ENCODE measurements at regions not wholly inside any gene's neighbourhood (a gene's known extent, or its start where the extent isn't known, plus 50 kb on each side); places are given as distances from the start of the nearest gene placed in this dataset.

DNA sequence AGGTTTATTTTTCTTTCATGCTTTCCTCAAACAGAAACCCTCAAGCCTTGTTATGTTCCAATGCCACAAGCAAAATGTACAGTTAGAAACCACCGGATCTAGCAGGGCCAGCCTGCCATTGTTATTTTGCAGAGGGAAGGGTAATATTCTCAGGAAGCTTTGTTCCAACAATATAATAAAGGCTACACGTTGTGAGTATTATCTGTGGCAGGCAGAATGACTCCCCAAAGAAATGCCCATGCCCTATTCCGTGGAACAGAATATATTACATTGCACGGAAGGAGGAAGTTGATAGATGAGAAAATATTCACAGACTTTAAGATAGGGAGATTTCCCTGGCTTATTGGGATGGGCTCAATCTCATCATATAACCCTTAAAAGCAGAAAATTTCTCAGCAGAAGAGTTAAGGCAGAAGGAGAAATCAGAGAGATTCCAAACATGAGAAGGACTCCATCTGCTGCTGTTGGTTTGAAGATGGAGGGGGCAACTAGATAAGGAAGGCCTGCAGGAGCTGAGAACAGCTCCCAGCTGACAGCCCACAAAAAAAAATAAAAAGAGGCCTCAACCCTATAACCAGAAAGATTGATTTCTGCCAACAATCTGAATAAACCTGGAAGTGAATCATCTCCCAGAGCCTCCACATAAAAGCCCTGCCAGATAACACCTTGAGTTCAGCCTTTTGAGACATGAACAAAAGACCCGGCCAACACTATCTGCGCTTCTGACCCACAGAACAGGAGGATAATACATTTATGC, 466.6 kb downstream of the LPIN1 start:
- H3K4me1 ChIP-seq (ENCODE audit: insufficient read depth, low read length), result peaks cover 12% of the 10 kb centered on the region
- no peaks in the 10 kb centered on the region for H3K27me3 ChIP-seq (ENCODE audit: insufficient read depth, low read length)
- H3K36me3 ChIP-seq (ENCODE audit: insufficient read depth, low read length), result no peaks in the 10 kb centered on the region
- H2AFZ ChIP-seq (ENCODE audit: low read depth, low read length), result no peak overlapping the region
- H3K9me3 ChIP-seq (ENCODE audit: low read length), result no peaks in the 10 kb centered on the region
- no peak overlapping the region for H3K4me3 ChIP-seq (ENCODE audit: low read length)

DNA sequence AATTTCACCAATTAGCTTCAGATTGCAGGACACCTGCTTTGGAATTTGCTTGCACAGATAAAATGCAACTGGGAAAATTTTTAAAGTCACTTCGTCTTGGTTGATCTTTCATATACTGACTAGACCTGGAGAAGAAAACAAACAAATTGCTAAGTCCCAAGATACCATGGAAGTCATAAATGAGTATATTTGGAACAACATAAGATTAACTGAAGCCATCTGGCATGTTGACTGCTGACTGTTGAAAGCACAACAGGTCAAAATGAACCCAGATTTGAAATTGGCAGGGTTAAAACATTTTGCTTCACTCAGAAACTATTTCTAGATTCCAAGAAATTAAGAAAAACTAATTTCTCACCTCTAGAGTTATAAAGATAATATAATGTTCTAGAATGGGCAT, 470.7 kb downstream of the LPIN1 start:
- no peak overlapping the region for H2AFZ ChIP-seq (ENCODE audit: low read depth, low read length)
- H3K4me3 ChIP-seq (ENCODE audit: low read length), result no peak overlapping the region
- H3K36me3 ChIP-seq (ENCODE audit: insufficient read depth, low read length), result no peaks in the 10 kb centered on the region
- H3K4me1 ChIP-seq (ENCODE audit: insufficient read depth, low read length), result peaks cover 12% of the 10 kb centered on the region
- no peaks in the 10 kb centered on the region for H3K9me3 ChIP-seq (ENCODE audit: low read length)
- H3K27me3 ChIP-seq (ENCODE audit: insufficient read depth, low read length), result no peaks in the 10 kb centered on the region

DNA sequence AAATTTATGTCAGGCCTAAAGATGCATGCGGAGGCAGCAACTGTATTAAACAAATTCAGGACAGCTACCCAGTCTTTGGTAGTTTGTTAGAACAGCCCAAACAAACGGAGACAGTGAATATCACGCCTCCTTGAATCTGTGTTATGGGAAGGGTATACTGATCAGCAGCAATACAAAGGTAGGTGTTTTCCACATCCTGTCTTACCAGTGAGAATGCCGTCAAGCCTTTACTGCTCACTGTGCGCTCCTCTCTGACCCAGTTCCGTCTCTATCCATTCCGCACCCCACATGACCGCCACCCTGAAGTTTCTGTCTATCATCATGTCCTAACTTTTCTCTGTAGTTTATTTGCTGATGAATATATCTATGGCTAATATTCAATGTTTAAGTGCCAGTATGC, 473.3 kb downstream of the LPIN1 start:
- Histone ChIP-seq H3K36me3 (ENCODE audit: insufficient read depth, low read length) (no peaks in the 10 kb centered on the region), H2AFZ (ENCODE audit: low read depth, low read length) (no peak overlapping the region), H3K9me3 (ENCODE audit: low read length) (peaks cover 6% of the 10 kb centered on the region), H3K4me1 (ENCODE audit: insufficient read depth, low read length) (no peaks in the 10 kb centered on the region), H3K4me3 (ENCODE audit: low read length) (no peak overlapping the region), H3K27me3 (ENCODE audit: insufficient read depth, low read length) (no peaks in the 10 kb centered on the region)

DNA sequence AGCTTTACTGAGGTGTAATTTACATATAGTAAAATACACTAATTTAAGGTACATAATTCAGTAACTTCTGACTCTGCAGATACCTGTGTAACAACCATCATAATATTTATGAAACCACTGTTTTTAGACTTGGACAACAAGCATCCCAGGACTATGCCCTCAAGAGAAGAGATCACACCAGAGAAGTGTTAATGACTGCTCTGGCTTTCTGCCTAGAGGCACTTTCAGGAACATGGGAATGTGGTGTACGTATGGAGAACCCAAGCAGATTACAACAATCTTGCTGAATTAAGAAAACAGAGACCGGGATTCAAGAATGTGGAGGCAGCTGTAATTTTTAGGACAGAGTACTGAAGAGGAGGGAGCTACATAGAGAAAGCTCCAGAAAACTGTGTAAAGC, 475.2 kb downstream of the LPIN1 start:
- H3K9me3 ChIP-seq (ENCODE audit: low read length), result peaks cover 6% of the 10 kb centered on the region
- no peaks in the 10 kb centered on the region for H3K27me3 ChIP-seq (ENCODE audit: insufficient read depth, low read length)
- H3K36me3 ChIP-seq (ENCODE audit: insufficient read depth, low read length), result no peaks in the 10 kb centered on the region
- no peaks in the 10 kb centered on the region for H3K4me1 ChIP-seq (ENCODE audit: insufficient read depth, low read length)
- no peak overlapping the region for H3K4me3 ChIP-seq (ENCODE audit: low read length)
- no peak overlapping the region for H2AFZ ChIP-seq (ENCODE audit: low read depth, low read length)

DNA sequence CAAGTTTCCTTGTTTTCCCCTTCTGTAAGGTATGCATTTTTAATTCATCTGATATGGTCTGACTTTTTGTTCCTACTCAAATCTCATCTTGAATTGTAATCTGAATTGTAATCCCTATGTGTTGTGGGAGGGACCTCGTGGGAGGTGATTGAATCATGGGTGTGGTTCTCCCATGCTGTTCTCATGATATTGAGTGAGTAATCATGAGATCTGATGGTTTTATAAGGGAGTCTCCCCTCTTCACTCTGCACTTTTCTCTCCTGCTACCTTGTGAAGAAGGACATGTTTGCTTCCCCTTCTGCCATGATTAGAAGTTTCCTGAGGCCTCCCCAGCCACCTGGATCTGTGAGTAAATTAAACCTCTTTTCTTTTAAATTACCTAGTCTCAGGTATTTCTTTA, 476.1 kb downstream of the LPIN1 start:
- Histone ChIP-seq H3K4me1 (ENCODE audit: insufficient read depth, low read length) (no peaks in the 10 kb centered on the region), H3K27me3 (ENCODE audit: insufficient read depth, low read length) (no peaks in the 10 kb centered on the region), H3K9me3 (ENCODE audit: low read length) (peaks cover 6% of the 10 kb centered on the region), H2AFZ (ENCODE audit: low read depth, low read length) (no peak overlapping the region), H3K36me3 (ENCODE audit: insufficient read depth, low read length) (no peaks in the 10 kb centered on the region), H3K4me3 (ENCODE audit: low read length) (no peak overlapping the region)

DNA sequence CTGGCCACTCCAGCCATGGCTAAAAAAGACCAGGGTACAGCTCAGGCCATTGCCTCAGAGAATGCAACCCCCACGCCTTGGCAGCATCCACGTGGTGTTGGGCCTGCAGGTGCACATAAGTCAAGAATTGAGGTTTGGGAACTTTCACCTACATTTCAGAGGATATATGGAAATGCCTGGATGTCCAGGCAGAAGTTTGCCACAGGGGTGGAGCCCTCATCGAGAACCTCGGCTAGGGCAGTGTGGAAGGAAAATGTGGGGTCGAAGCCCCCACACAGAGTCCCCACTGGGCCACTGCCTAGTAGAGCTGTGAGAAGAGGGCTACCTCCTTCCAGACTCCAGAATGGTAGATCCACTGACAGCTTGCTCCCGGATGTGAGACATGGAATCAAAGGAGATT, 477.3 kb downstream of the LPIN1 start:
- no peak overlapping the region for H2AFZ ChIP-seq (ENCODE audit: low read depth, low read length)
- no peaks in the 10 kb centered on the region for H3K27me3 ChIP-seq (ENCODE audit: insufficient read depth, low read length)
- H3K4me1 ChIP-seq (ENCODE audit: insufficient read depth, low read length), result no peaks in the 10 kb centered on the region
- H3K4me3 ChIP-seq (ENCODE audit: low read length), result no peak overlapping the region
- peaks cover 6% of the 10 kb centered on the region for H3K9me3 ChIP-seq (ENCODE audit: low read length)
- no peaks in the 10 kb centered on the region for H3K36me3 ChIP-seq (ENCODE audit: insufficient read depth, low read length)

DNA sequence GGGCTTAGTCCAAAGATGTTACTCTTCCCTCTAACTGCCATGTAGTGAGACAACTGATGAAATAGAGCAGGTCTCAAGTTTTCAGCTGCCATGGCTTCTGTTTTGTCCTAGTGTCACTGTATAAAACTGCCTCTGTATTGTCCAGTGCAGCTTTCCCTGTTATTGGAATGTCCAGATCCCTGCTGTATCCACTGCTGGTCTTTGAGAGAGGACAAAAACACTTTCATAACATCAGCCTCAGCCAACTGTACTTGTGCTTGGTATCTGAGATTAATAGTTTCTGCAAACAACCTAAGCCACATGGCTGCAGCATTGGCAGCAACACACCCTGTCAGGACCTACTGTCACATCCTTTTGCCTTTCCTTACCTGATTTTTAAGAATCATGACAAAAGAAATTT, 480.2 kb downstream of the LPIN1 start:
- no peaks in the 10 kb centered on the region for H3K4me1 ChIP-seq (ENCODE audit: insufficient read depth, low read length)
- no peak overlapping the region for H2AFZ ChIP-seq (ENCODE audit: low read depth, low read length)
- H3K4me3 ChIP-seq (ENCODE audit: low read length), result no peak overlapping the region
- peaks cover 6% of the 10 kb centered on the region for H3K9me3 ChIP-seq (ENCODE audit: low read length)
- no peaks in the 10 kb centered on the region for H3K36me3 ChIP-seq (ENCODE audit: insufficient read depth, low read length)
- no peaks in the 10 kb centered on the region for H3K27me3 ChIP-seq (ENCODE audit: insufficient read depth, low read length)

DNA sequence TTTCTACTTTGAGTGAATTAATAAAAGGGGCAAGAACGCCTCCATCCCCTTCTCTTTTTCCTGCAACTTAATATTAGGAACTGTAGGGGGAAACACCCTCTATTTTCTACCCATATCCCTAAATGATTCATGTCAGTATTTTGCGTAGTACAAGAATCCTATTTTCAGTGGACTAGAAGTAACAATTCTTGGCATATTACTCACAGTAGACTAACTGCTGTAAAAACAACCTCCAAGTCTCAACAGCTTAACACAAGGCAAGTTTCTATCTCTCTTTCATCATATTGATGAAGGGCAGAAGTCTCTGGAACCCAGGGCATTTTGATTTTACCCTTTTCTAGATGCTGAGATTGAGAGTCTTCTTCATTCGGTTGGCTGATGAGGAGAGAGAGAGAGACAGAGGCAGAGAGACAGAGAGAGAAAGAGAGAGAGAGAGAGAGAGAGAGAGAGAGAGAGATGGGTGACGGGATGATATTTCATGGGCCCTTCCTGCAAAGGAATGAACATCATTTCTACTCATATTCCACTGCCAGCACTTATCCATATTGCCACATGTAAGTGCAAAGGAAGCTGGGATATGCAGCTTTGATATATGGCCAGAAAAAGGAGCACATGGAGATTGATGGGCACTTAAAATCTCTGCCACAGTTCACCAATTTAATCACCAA, 481.6 kb downstream of the LPIN1 start:
- Histone ChIP-seq H3K27me3 (ENCODE audit: insufficient read depth, low read length) (no peaks in the 10 kb centered on the region), H2AFZ (ENCODE audit: low read depth, low read length) (no peak overlapping the region), H3K36me3 (ENCODE audit: insufficient read depth, low read length) (no peaks in the 10 kb centered on the region), H3K4me3 (ENCODE audit: low read length) (no peak overlapping the region), H3K4me1 (ENCODE audit: insufficient read depth, low read length) (no peaks in the 10 kb centered on the region), H3K9me3 (ENCODE audit: low read length) (peaks cover 4% of the 10 kb centered on the region)

DNA sequence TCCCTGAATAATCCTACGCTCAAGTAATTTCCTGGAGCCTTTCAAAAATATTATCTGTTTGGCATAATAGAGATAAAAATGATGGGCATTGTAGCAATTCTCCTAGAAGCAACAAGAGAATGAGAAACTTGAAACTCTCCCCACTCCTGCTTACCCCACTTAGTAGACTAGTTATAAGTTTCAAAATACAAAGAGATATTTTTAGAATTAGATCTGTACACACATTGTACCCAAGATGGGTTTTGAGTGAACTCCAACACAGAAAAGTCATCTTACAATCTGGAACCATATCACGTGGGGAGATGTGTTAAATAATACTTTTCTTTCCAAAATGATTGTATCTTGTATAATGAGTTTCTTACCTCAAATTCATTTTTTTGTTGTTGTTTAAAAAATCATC, 484.9 kb downstream of the LPIN1 start:
- H3K9me3 ChIP-seq (ENCODE audit: low read length), result no peaks in the 10 kb centered on the region
- no peak overlapping the region for H3K4me3 ChIP-seq (ENCODE audit: low read length)
- no peaks in the 10 kb centered on the region for H3K27me3 ChIP-seq (ENCODE audit: insufficient read depth, low read length)
- no peaks in the 10 kb centered on the region for H3K36me3 ChIP-seq (ENCODE audit: insufficient read depth, low read length)
- no peaks in the 10 kb centered on the region for H3K4me1 ChIP-seq (ENCODE audit: insufficient read depth, low read length)
- H2AFZ ChIP-seq (ENCODE audit: low read depth, low read length), result no peak overlapping the region

DNA sequence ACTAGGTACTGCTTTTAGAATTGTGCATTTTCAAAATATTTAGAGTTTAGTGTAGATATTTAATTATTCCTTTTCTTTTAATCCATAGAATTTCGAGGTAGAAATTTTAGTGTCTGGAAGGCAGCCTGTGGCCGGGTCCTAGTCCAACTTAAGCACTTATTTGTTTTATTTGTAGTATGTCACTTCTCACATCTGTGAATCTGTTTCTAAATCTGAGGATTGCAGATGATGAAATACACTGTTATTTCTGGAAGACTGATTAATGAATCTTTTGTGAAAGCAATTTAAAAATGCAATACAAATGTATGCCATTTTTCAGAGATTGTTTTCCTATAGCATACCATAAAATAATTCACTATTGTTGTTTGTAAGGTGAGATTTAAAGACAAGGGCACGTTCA, 483.9 kb upstream of the TRIB2 start:
- Histone ChIP-seq H3K4me3 (ENCODE audit: low read length) (no peak overlapping the region), H3K4me1 (ENCODE audit: insufficient read depth, low read length) (no peaks in the 10 kb centered on the region), H3K9me3 (ENCODE audit: low read length) (no peaks in the 10 kb centered on the region), H3K36me3 (ENCODE audit: insufficient read depth, low read length) (no peaks in the 10 kb centered on the region), H3K27me3 (ENCODE audit: insufficient read depth, low read length) (no peaks in the 10 kb centered on the region), H2AFZ (ENCODE audit: low read depth, low read length) (no peak overlapping the region)

DNA sequence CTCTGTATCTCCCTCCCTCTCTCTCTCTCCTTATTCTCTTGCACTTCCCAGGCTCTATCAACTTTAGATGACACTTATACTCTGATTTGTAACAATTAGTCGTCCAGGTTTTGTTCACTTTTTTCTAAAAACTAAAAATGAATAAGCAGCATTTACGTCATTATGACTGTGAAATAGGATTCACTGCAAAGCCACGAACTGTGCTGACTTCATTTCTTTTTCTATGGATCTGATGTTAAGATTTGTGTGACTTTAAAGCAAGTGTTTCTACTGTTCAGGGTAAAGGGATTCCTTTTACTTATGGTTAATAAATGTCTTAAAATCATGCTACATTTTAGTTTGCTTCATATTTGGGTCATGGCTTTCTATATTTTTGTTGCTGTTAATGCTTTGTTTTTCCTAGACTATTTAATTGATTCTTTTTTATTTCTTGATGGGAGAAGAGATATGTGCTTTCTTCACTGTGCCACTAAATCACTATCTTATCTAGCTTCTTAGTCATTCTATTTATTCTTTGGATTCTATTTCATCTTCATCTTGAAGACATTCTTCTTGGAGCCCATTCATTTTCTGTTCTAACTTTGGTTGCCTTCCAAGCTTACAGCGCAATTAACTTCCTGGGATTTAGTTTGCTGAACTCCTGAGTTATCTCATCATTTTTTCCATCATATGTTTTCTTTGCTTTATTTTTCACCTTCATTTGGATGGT, 480.4 kb upstream of the TRIB2 start:
- Histone ChIP-seq H2AFZ (ENCODE audit: low read depth, low read length) (no peak overlapping the region), H3K9me3 (ENCODE audit: low read length) (no peaks in the 10 kb centered on the region), H3K4me3 (ENCODE audit: low read length) (no peak overlapping the region), H3K36me3 (ENCODE audit: insufficient read depth, low read length) (no peaks in the 10 kb centered on the region), H3K27me3 (ENCODE audit: insufficient read depth, low read length) (no peaks in the 10 kb centered on the region), H3K4me1 (ENCODE audit: insufficient read depth, low read length) (no peaks in the 10 kb centered on the region)

DNA sequence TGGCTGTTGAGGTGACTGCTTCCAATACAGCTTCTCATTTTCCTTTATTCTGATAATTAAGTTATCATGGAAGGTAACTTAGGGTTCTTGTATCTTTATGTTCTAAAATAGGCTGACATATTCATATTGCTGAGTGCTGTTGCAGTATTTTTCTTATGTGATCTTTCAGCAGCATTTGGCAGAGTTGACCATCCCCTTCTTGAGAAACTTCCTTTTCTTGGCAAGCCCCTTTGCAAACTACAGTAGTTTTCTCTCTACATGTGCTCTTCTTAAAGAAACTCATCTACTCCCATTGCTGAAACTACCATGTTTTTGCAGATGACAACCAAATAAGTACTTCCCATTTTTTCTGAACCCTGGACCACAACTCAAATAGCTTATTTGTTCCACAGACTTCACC, 476.5 kb upstream of the TRIB2 start:
- Histone ChIP-seq H3K36me3 (ENCODE audit: insufficient read depth, low read length) (no peaks in the 10 kb centered on the region), H3K27me3 (ENCODE audit: insufficient read depth, low read length) (no peaks in the 10 kb centered on the region), H2AFZ (ENCODE audit: low read depth, low read length) (no peak overlapping the region), H3K4me3 (ENCODE audit: low read length) (no peak overlapping the region), H3K9me3 (ENCODE audit: low read length) (no peaks in the 10 kb centered on the region), H3K4me1 (ENCODE audit: insufficient read depth, low read length) (no peaks in the 10 kb centered on the region)

DNA sequence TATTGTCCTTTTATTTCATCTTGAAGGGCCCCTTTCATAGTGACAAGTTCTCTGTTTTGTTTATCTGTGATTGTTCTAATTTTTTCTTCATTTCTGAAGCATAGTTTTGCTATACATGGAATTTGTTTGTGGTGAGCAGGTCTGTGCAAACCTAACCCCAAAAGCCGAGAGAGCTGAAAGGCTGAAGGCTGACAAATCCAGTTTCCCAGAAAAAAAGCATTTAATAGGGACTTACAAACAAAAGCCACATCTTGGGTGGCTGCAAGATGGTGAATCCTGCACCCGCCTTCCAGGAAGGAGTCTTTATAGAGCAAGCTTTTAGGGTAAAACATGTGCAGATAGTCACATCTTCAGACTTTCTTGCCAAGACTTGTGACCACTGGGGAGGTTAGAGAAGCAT, 473.4 kb upstream of the TRIB2 start:
- H3K4me1 ChIP-seq (ENCODE audit: insufficient read depth, low read length), result no peaks in the 10 kb centered on the region
- H3K4me3 ChIP-seq (ENCODE audit: low read length), result no peak overlapping the region
- H2AFZ ChIP-seq (ENCODE audit: low read depth, low read length), result no peak overlapping the region
- no peaks in the 10 kb centered on the region for H3K27me3 ChIP-seq (ENCODE audit: insufficient read depth, low read length)
- H3K36me3 ChIP-seq (ENCODE audit: insufficient read depth, low read length), result no peaks in the 10 kb centered on the region
- no peaks in the 10 kb centered on the region for H3K9me3 ChIP-seq (ENCODE audit: low read length)
